Mucosa of descending colon (tissue), 3 donors: ENCODE measurements at regions not wholly inside any gene's neighbourhood (a gene's known extent, or its start where the extent isn't known, plus 50 kb on each side); places are given as distances from the start of the nearest gene placed in this dataset.

Experiments used
- ATAC-seq: fragments of 200-7000 bp; cut with Tn5 transposase; one replicate; pipeline ENCODE4 v1.9.1; 2020; ENCODE audit warnings: mild to moderate bottlenecking, moderate library complexity
- DNase-seq, 3 donors: peaks; one replicate each; pipeline ENCODE4 v3.0.0-alpha.2; 2020
- H3K36me3 ChIP-seq: fragments of 200-600 bp; one replicate; pipeline ENCODE4 v1.8.0; 2021; ENCODE audit warnings: low read depth, mild to moderate bottlenecking
- H3K4me1 ChIP-seq: fragments of 200-600 bp; one replicate; pipeline ENCODE4 v1.8.0; 2021; ENCODE audit warnings: low read depth, mild to moderate bottlenecking
- H3K4me3 ChIP-seq: fragments of 200-600 bp; one replicate; pipeline ENCODE4 v1.8.0; 2021; ENCODE audit warnings: mild to moderate bottlenecking
- H3K9me3 ChIP-seq: fragments of 200-600 bp; one replicate; pipeline ENCODE4 v1.8.0; 2021; ENCODE audit warnings: mild to moderate bottlenecking
- intact Hi-C, 2 donors: fragments of 100-400 bp; cut with DNase I in 1 of 2; cut with micrococcal nuclease in 1 of 2; formaldehyde crosslinking; loops; one replicate each; pipeline versions ENCODE4 v1.11.0 to v1.11.1; 2022; cut with DNase I, micrococcal nuclease
- TF ChIP-seq, protein P1 (sequence below): fragments of 200-600 bp; IDR thresholded peaks from one replicate; pipeline ENCODE4 v1.8.0; 2022; ENCODE audit warnings: antibody characterized with exemption, mild to moderate bottlenecking
- donor health status: DM: no; HTN: no; CAD: no; lungs with moderate emphysema.
- donor health status: DM: no; HTN: no; CAD: no.
- donor health status: DM: no; HTN: yes; CAD: no.

GRCh38 chrX:150127216-150127615 lies 188.9 kb upstream of the EOLA2 start:
- Histone ChIP-seq H3K4me1 (no peaks in the 10 kb centered on the region), H3K36me3 (no peaks in the 10 kb centered on the region), H3K4me3 (no peak overlapping the region), H3K9me3 (no peaks in the 10 kb centered on the region)
- intact Hi-C loops = no loop called here
- ATAC-seq (no peak), DNase-seq (no peak)
- TF ChIP-seq, protein P1, sequence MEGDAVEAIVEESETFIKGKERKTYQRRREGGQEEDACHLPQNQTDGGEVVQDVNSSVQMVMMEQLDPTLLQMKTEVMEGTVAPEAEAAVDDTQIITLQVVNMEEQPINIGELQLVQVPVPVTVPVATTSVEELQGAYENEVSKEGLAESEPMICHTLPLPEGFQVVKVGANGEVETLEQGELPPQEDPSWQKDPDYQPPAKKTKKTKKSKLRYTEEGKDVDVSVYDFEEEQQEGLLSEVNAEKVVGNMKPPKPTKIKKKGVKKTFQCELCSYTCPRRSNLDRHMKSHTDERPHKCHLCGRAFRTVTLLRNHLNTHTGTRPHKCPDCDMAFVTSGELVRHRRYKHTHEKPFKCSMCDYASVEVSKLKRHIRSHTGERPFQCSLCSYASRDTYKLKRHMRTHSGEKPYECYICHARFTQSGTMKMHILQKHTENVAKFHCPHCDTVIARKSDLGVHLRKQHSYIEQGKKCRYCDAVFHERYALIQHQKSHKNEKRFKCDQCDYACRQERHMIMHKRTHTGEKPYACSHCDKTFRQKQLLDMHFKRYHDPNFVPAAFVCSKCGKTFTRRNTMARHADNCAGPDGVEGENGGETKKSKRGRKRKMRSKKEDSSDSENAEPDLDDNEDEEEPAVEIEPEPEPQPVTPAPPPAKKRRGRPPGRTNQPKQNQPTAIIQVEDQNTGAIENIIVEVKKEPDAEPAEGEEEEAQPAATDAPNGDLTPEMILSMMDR = no peak

GRCh38 chrX:150143721-150144440 lies 205.6 kb upstream of the EOLA2 start:
- intact Hi-C loops = no loop called here
- ATAC-seq (no peak), DNase-seq (no peak)
- H3K9me3 ChIP-seq = no peaks in the 10 kb centered on the region
- TF ChIP-seq, protein P1 = no peak
- H3K4me1 ChIP-seq = no peaks in the 10 kb centered on the region
- H3K4me3 ChIP-seq = no peak overlapping the region
- H3K36me3 ChIP-seq = no peaks in the 10 kb centered on the region

DNA sequence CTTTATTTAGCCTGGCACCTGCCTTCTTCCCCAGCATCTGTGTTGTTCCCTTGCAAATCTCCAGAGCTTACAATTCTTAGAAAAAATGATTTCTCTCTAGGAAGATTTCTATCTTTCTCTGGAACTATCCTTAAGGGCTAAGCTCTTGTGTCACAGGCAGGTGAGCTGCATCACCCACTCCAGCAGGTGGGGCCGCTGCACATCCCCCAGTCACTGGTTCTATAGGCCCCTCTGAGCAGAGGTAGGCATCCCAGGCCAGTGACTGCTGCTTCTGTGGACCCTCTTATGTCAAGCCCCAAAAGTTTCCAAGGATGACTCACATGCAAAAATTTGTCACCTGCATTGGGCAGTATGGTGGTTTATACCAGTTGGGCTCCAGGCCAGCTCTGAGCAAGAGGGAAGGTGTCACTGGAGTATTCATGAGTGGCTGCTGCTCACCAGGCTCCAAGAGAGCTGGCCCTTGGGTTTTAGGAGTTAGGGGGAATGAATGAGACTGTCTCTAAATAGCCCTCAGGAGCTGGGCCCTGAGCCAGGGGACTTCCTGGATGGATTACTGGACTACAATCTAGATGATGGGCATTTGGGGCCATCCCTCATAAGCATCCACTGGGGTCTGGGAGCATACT lies 208.1 kb upstream of the EOLA2 start:
- intact Hi-C loops = no loop called here
- Histone ChIP-seq H3K4me1 (no peaks in the 10 kb centered on the region), H3K4me3 (no peak overlapping the region), H3K36me3 (no peaks in the 10 kb centered on the region), H3K9me3 (no peaks in the 10 kb centered on the region)
- ATAC-seq = no peak
- TF ChIP-seq, protein P1 = no peak
- DNase-seq = no peak

DNA sequence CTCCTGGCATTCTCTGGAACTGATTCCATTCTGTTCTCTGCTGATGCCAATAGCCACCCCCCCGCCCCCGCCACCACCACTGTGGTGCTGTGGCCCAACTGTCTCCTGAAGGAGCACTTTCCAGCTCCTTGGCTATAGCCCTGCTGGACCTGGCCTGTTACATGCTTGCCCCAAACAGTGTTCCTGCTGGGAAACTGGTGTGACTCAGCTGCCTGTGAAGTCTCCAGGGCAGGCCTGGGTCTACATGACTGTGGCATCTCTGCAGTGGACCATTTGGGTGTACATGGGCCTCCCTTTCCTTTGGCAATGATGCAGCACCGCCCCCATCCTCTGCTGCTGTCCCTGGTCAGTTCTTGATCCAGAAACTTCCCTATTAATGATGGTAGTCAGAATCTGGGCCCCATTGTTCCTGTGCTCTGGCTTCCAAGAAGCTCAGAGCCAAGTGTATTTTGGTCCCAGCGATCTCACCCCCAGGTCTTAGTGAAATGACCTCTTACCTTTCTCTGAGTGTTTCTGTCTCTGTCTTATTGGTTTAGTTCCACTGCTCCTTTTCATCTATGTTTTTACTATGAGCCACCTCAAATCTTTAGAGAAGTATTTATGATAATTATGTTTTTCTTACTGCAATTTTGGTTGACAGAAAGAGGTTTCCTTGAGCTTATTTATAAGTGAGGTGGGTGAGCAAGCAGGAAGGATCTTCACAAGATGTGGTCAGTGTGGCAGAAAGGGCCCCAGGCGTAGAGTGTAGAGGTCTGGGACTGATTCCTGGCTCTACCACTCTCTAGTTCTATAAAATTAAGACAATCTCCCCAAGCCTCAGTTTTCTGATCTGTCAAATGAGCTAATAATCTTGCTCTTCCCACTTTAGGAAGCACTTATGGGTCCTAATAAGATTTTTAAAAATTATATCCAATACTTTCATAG lies 210.7 kb upstream of the EOLA2 start:
- intact Hi-C loops = no loop called here
- Histone ChIP-seq H3K4me1 (no peaks in the 10 kb centered on the region), H3K9me3 (no peaks in the 10 kb centered on the region), H3K36me3 (no peaks in the 10 kb centered on the region), H3K4me3 (no peak overlapping the region)
- ATAC-seq (no peak), DNase-seq (no peak)
- TF ChIP-seq, protein P1 = no peak

DNA sequence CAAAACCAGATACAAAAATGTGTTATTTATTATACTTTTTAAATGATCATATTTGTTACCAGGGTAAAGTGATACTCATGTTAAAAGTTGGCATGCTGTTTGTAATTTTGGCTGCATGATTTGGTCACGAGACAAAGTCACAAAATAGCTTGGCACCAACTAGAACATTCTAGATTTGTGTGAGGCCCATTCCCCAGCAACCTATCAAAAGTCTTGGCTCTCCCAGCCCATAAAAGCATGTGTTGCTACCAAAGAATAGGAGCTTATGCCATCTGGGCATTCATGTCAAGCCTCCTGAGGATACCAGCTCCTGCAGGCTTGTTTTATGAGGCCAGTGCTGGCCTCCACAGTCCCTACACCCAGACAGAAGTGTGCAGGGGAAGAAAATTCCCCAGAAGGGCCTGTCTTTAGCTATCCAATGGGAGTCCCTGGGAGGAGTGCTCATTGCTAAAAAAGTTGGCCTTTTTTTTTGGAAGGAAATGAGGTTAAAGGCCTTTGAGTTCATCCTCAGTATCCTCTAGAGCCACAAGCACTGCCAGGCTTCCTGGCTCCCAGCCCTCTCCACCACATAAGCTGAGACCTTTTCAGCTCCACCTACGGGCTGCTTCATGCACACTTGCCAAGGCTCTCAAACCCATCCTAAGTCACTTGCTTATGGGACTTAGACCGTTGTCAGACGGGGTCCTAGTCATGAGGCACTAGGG lies 211.9 kb upstream of the EOLA2 start:
- no peaks in the 10 kb centered on the region for H3K9me3 ChIP-seq
- intact Hi-C loops = no loop called here
- ATAC-seq (no peak), DNase-seq (no peak)
- no peaks in the 10 kb centered on the region for H3K4me1 ChIP-seq
- TF ChIP-seq, protein P1 = no peak
- no peak overlapping the region for H3K4me3 ChIP-seq
- H3K36me3 ChIP-seq = no peaks in the 10 kb centered on the region
